ENCODE measurements at regions not wholly inside any gene's neighbourhood (a gene's known extent, or its start where the extent isn't known, plus 50 kb on each side); places are given as distances from the start of the nearest gene placed in this dataset.

GRCh38 chr2:100682536-100682935 lies 119.7 kb downstream of the PDCL3 start:
- no peak for TF ChIP-seq CTCF (IDR thresholded peaks at IDR 0.05; ENCODE audit: insufficient read depth, low read depth, low read length)
- TF ChIP-seq EZH2 (IDR thresholded peaks at IDR 0.05; ENCODE audit: insufficient read depth, low read length) = no peak
